IMR-90 (cell line): ENCODE measurements at regions not wholly inside any gene's neighbourhood (a gene's known extent, or its start where the extent isn't known, plus 50 kb on each side); places are given as distances from the start of the nearest gene placed in this dataset.
"Not testable (repeated sequence)": the region's sequence is repeated elsewhere in the genome, so short reads cannot be mapped to it uniquely, and the experiment has no call there.

Experiments used
- ATAC-seq: fragments of 200-7000 bp; cut with Tn5 transposase; 2 replicates; pipeline ENCODE4 v1.9.1; 2020; ENCODE audit warnings: low read depth, mild to moderate bottlenecking, moderate library complexity
- BruUV-seq: library from RNA; stranded (reverse); fragments of 400-500 nt; replicated peaks from 2 replicates; lab custom pipeline; 2021; lab: Mats Ljungman, UMichigan
- CTCF ChIA-PET: fragments of 300-600 bp; formaldehyde crosslinking; extraction: SDS; loops from one replicate; lab custom pipeline; 2021; ENCODE audit warnings: antibody characterized with exemption; lab: Yijun Ruan, JAX
- POLR2A ChIA-PET: fragments of 300-600 bp; sonication (Branson Sonifier 250); formaldehyde crosslinking; loops from one replicate; lab custom pipeline; 2022; ENCODE audit warnings: antibody characterized with exemption; ENCODE audit not compliant: unreplicated experiment; lab: Charles Lee
- DNase-seq: peaks from one replicate; pipeline ENCODE4 v3.0.0; 2013
- H2AFZ ChIP-seq: replicated peaks from 2 replicates; pipeline ENCODE3; 2013; ENCODE audit warnings: low read length, mild to moderate bottlenecking; ENCODE audit not compliant: poor library complexity
- H2AK5ac ChIP-seq: 2 replicates; pipeline ENCODE4 v1.6.1; 2013; ENCODE audit warnings: low read depth, low read length, inconsistent platforms
- H2AK9ac ChIP-seq: replicated peaks from 2 replicates; pipeline ENCODE3; 2013; ENCODE audit warnings: mild to moderate bottlenecking, low read depth, low read length, moderate library complexity; ENCODE audit not compliant: poor library complexity
- H2BK120ac ChIP-seq: 2 replicates; pipeline ENCODE4 v1.6.1; 2013; ENCODE audit warnings: low read depth, low read length, inconsistent platforms
- H2BK15ac ChIP-seq: 3 replicates; pipeline ENCODE4 v1.6.1; 2013; ENCODE audit warnings: low read depth, low read length, inconsistent platforms
- H2BK20ac ChIP-seq: 2 replicates; pipeline ENCODE4 v1.6.1; 2013; ENCODE audit warnings: low read depth, mild to moderate bottlenecking, inconsistent platforms, low read length, moderate library complexity
- H2BK5ac ChIP-seq: 2 replicates; pipeline ENCODE4 v1.6.1; 2013; ENCODE audit warnings: mild to moderate bottlenecking, low read depth, low read length, inconsistent platforms; ENCODE audit not compliant: poor library complexity, severe bottlenecking
- H3K14ac ChIP-seq: replicated peaks from 2 replicates; pipeline ENCODE4 v1.6.1; 2013; ENCODE audit warnings: low read depth, low read length, inconsistent platforms
- H3K18ac ChIP-seq: 2 replicates; pipeline ENCODE4 v1.6.1; 2013; ENCODE audit warnings: low read depth, low read length, control low read depth
- H3K23ac ChIP-seq: 2 replicates; pipeline ENCODE4 v1.6.1; 2013; ENCODE audit warnings: low read depth, low read length, inconsistent platforms
- H3K27ac ChIP-seq: 2 replicates; pipeline ENCODE4 v1.5.1; 2013; ENCODE audit warnings: mild to moderate bottlenecking, control low read depth, low read length; ENCODE audit not compliant: insufficient read depth
- H3K27me3 ChIP-seq: 2 replicates; pipeline ENCODE4 v1.6.1; 2013; ENCODE audit warnings: low read length; ENCODE audit not compliant: control insufficient read depth, insufficient read depth
- H3K36me3 ChIP-seq: 2 replicates; pipeline ENCODE4 v1.6.1; 2013; ENCODE audit warnings: low read length, mixed read lengths; ENCODE audit not compliant: control insufficient read depth, insufficient read depth
- H3K4ac ChIP-seq: 2 replicates; pipeline ENCODE4 v1.6.1; 2013; ENCODE audit warnings: low read depth, low read length, inconsistent platforms
- H3K4me1 ChIP-seq: 2 replicates; pipeline ENCODE4 v1.6.1; 2013; ENCODE audit warnings: low read length, mixed read lengths; ENCODE audit not compliant: control insufficient read depth, insufficient read depth
- H3K4me2 ChIP-seq: 2 replicates; pipeline ENCODE4 v1.6.1; 2013; ENCODE audit warnings: low read depth, mild to moderate bottlenecking, control low read depth, low read length, moderate library complexity
- H3K4me3 ChIP-seq: 2 replicates; pipeline ENCODE4 v1.5.1; 2013; ENCODE audit warnings: low read depth, mild to moderate bottlenecking, control low read depth, low read length, moderate library complexity; ENCODE audit not compliant: insufficient read depth
- H3K56ac ChIP-seq: 2 replicates; pipeline ENCODE4 v1.6.1; 2013; ENCODE audit warnings: low read length, inconsistent platforms; ENCODE audit not compliant: insufficient read depth; ENCODE audit errors: extremely low read depth
- H3K79me1 ChIP-seq, 2 experiments: 2 replicates each; pipeline ENCODE4 v1.6.1; 2013; ENCODE audit warnings: low read length in 2 of 2, inconsistent platforms in 1 of 2, low read depth in 1 of 2
- H3K9ac ChIP-seq: 2 replicates; pipeline ENCODE4 v1.6.1; 2013; ENCODE audit warnings: low read depth, low read length, control low read depth
- H3K9me1 ChIP-seq: 2 replicates; pipeline ENCODE4 v1.6.1; 2013; ENCODE audit warnings: low read length, inconsistent platforms; ENCODE audit not compliant: insufficient read depth
- H3K9me3 ChIP-seq: 2 replicates; pipeline ENCODE4 v1.6.1; 2013; ENCODE audit warnings: low read length; ENCODE audit not compliant: control insufficient read depth, insufficient read depth
- H4K20me1 ChIP-seq: 2 replicates; pipeline ENCODE4 v1.6.1; 2013; ENCODE audit warnings: low read length, inconsistent platforms; ENCODE audit not compliant: insufficient read depth
- H4K5ac ChIP-seq: 2 replicates; pipeline ENCODE4 v1.6.1; 2013; ENCODE audit warnings: mild to moderate bottlenecking, low read depth, low read length, control low read depth
- H4K8ac ChIP-seq, 2 experiments: 2 replicates each; pipeline ENCODE4 v1.6.1; 2013; ENCODE audit warnings: low read depth in 2 of 2, low read length in 2 of 2, control low read depth in 1 of 2, inconsistent platforms in 1 of 2
- H4K91ac ChIP-seq: 2 replicates; pipeline ENCODE4 v1.6.1; 2013; ENCODE audit warnings: low read depth, low read length, inconsistent platforms; ENCODE audit not compliant: insufficient read depth
- WGBS, 2 experiments: methylation state at CpG; one replicate each; pipeline versions ENCODE4 v1.1.5 to v1.1.7; 2013; ENCODE audit warnings: missing lambda C conversion rate in 2 of 2; ENCODE audit not compliant: insufficient read length in 1 of 2; ENCODE audit errors: extremely low coverage in 2 of 2; 5-methylcytosine and 5-hydroxymethylcytosine counted together
- dilution Hi-C: fragments of 300-500 bp; cut with HindIII; formaldehyde crosslinking; loops from one replicate; pipeline ENCODE4 v1.14.3; 2018; ENCODE audit warnings: low sequenced_read_pairs; ENCODE audit not compliant: unreplicated experiment
- in situ Hi-C: fragments of 300-500 bp; cut with MboI; formaldehyde crosslinking; loops from 3 replicates; pipeline ENCODE4 v1.14.3; 2019; ENCODE audit warnings: low sequenced_read_pairs, inconsistent platforms, mixed read lengths
- intact Hi-C: fragments of 100-400 bp; cut with micrococcal nuclease; formaldehyde crosslinking; loops from 2 replicates; pipeline ENCODE4 v1.10.0; 2022

DNA sequence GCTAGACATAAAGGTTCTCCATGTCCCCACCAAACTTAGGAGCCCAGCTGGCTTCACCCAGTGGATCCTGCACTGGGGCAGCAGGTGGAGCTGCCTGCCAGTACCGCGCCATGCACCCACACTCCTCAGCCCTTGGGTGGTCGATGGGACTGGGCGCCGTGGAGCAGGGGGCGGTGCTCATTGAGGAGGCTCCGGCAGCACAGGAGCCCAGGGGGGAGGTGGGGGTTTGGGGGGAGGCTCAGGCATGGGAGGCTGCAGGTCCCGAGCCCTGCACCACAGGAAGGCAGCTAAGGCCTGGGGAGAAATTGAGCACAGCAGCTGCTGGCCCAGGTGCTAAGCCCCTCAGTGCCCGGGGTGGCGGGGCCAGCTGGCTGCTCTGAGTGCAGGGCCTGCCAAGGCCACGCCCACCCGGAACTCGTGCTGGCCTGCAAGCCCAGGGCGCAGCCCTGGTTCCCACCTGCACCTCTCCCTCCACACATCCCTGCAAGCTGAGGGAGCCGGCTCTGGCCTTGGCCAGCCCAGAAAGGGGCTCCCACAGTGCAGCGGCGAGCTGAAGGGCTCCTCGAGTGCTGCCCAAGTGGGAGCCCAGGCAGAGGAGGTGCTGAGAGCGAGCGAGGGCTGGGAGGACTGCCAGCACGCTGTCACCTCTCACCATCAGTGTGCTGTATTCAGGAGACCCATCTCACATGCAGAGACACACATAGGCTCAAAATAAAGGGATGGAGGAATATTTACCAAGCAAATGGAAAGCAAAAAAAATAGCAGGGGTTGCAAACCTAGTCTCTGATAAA, 422.5 kb downstream of the NUP35 start:
- H3K9me3 ChIP-seq, H2AK5ac ChIP-seq, H3K9ac ChIP-seq, H2BK20ac ChIP-seq, H2BK15ac ChIP-seq, H3K27me3 ChIP-seq, in situ Hi-C loops, H3K36me3 ChIP-seq, H3K4me3 ChIP-seq, H3K9me1 ChIP-seq, H4K8ac ChIP-seq, H4K91ac ChIP-seq, H3K4me2 ChIP-seq, H3K14ac ChIP-seq, ATAC-seq, H3K18ac ChIP-seq, H2AFZ ChIP-seq, dilution Hi-C loops, DNase-seq, H3K23ac ChIP-seq, POLR2A ChIA-PET, H3K27ac ChIP-seq, CTCF ChIA-PET, H2BK5ac ChIP-seq, BruUV-seq, H3K4me1 ChIP-seq, H3K56ac ChIP-seq, intact Hi-C loops, H4K20me1 ChIP-seq, H3K4ac ChIP-seq, H4K5ac ChIP-seq, H3K79me1 ChIP-seq, H2BK120ac ChIP-seq, H2AK9ac ChIP-seq: not testable (repeated sequence)
- 80% methylated on average over 1 of the region's 21 CpGs; no CpG with 5 or more reads in 1 of the 2 experiments for WGBS, 2 experiments
